Neural crest cell (in vitro differentiated cells): ENCODE measurements at regions not wholly inside any gene's neighbourhood (a gene's known extent, or its start where the extent isn't known, plus 50 kb on each side); places are given as distances from the start of the nearest gene placed in this dataset.
"Not testable (repeated sequence)": the region's sequence is repeated elsewhere in the genome, so short reads cannot be mapped to it uniquely, and the experiment has no call there.

Source experiments
- DNase-seq: peaks from one replicate; pipeline ENCODE4 v3.0.0; 2021; ENCODE audit warnings: low read depth, mixed read lengths, low spot score
- H3K27ac Mint-ChIP-seq: one replicate; pipeline ENCODE4 v1.8.0; 2021; ENCODE audit warnings: mild to moderate bottlenecking, mixed read lengths; ENCODE audit not compliant: unreplicated experiment
- H3K27me3 Mint-ChIP-seq: 2 replicates; pipeline ENCODE4 v1.8.0; 2021; ENCODE audit warnings: low read depth, mild to moderate bottlenecking, mixed read lengths
- H3K36me3 Mint-ChIP-seq: 2 replicates; pipeline ENCODE4 v1.8.0; 2021; ENCODE audit warnings: low read depth, mild to moderate bottlenecking, mixed read lengths
- H3K4me1 Mint-ChIP-seq: 2 replicates; pipeline ENCODE4 v1.8.0; 2021; ENCODE audit warnings: mixed read lengths
- H3K4me3 Mint-ChIP-seq: one replicate; pipeline ENCODE4 v1.8.0; 2021; ENCODE audit warnings: mild to moderate bottlenecking, mixed read lengths
- H3K9me3 Mint-ChIP-seq: 2 replicates; pipeline ENCODE4 v1.8.0; 2021; ENCODE audit warnings: mixed read lengths
- TF ChIP-seq, protein P1 (sequence below): fragments of 200-600 bp; sonication (generic); conservative IDR thresholded peaks from 2 replicates; pipeline ENCODE4 v1.5.0; 2021; ENCODE audit warnings: antibody characterized with exemption, mild to moderate bottlenecking

DNA sequence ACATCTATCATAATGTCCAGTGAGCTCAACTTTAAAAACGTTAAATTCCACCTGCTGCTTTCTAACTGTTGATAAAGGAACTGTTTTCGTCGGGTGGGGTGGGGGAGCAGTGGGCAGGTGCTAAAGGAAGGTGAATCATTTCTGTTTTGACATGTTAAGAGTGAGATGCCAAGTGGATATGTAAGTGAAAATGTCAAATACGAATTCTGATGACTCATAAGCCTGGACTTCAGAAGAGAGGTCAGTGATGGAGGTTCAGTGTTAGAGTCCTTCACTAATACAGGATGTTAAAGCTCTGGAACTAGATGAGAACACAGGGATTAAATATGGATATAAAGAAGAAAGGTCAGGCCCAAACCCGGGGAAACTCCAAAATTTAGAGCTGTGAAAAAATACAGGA is 617.9 kb upstream of the CTNND2 start:
- Mint-ChIP-seq H3K4me3 (no peak overlapping the region), H3K36me3 (no peaks in the 10 kb centered on the region), H3K27ac (no peak overlapping the region), H3K9me3 (peaks cover 6% of the 10 kb centered on the region), H3K4me1 (no peaks in the 10 kb centered on the region), H3K27me3 (peaks cover 5% of the 10 kb centered on the region)
- TF ChIP-seq, protein P1, sequence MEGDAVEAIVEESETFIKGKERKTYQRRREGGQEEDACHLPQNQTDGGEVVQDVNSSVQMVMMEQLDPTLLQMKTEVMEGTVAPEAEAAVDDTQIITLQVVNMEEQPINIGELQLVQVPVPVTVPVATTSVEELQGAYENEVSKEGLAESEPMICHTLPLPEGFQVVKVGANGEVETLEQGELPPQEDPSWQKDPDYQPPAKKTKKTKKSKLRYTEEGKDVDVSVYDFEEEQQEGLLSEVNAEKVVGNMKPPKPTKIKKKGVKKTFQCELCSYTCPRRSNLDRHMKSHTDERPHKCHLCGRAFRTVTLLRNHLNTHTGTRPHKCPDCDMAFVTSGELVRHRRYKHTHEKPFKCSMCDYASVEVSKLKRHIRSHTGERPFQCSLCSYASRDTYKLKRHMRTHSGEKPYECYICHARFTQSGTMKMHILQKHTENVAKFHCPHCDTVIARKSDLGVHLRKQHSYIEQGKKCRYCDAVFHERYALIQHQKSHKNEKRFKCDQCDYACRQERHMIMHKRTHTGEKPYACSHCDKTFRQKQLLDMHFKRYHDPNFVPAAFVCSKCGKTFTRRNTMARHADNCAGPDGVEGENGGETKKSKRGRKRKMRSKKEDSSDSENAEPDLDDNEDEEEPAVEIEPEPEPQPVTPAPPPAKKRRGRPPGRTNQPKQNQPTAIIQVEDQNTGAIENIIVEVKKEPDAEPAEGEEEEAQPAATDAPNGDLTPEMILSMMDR: no peak
- DNase-seq: no peak

DNA sequence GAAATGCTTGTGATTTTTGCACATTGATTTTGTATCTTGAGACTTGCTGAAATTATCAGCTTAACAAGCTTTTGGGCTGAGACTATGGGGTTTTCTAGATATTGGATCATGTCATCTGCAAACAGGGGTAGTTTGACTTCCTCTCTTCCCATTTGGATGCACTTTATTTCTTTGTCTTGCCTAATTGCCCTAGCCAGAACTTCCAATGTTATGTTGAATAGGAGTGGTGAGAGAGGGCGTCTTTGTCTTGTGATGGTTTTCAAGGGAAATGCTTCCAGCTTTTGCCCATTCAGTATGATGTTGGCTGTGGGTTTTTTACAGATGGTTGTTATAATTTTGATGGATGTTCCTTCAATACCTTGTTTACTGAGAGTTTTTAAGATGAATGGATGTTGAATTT is 600.7 kb upstream of the CTNND2 start:
- not testable (repeated sequence) for H3K4me3 Mint-ChIP-seq

DNA sequence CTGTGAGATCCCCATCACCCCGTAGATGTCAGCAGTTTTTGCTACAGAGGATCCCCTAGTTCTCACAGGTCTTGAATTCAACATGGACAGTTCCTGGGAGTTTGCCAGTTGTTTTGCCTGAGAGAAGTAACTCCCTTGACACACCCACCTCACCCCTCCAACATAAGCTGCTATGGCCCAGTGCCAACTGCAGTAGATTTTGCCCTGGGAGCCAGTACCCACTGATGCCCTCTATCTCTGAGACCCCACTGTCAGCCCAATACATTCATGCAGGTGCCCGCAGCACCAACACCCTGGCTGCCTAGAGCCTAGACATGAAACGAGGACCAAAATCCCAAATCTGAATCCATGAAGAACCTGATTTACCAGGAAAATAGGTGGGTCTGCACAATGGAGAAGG is 583.9 kb upstream of the CTNND2 start:
- Mint-ChIP-seq H3K9me3 (peaks cover 8% of the 10 kb centered on the region), H3K27me3 (no peaks in the 10 kb centered on the region), H3K4me3 (no peak overlapping the region), H3K27ac (no peak overlapping the region), H3K36me3 (no peaks in the 10 kb centered on the region), H3K4me1 (no peaks in the 10 kb centered on the region)
- DNase-seq: no peak
- TF ChIP-seq, protein P1: no peak

More for the DNA sequence above, 600.7 kb upstream of the CTNND2 start:
- not testable (repeated sequence) for H3K9me3 Mint-ChIP-seq, DNase-seq, H3K27me3 Mint-ChIP-seq, H3K4me1 Mint-ChIP-seq, H3K27ac Mint-ChIP-seq, H3K36me3 Mint-ChIP-seq

DNA sequence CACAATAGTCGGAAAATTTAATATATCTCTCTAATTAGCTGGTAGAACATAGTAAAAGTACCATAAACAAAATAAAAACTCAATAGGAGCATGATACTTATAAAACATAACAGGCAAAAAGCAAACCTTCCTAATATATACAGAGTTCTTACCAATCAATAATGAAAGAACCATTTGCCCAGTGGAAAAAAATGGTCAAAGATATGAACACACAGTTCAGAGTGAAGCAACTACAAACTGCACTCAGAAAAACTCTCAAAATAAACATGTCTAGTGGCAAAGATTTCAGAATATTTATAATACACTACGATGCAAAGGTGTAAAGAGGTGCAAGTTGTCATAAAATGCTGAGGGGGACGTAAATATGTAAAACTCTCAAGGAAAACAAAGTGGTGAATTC is 576.2 kb upstream of the CTNND2 start:
- TF ChIP-seq, protein P1: no peak
- Mint-ChIP-seq H3K4me3 (no peak overlapping the region), H3K9me3 (peaks cover 5% of the 10 kb centered on the region)

DNA sequence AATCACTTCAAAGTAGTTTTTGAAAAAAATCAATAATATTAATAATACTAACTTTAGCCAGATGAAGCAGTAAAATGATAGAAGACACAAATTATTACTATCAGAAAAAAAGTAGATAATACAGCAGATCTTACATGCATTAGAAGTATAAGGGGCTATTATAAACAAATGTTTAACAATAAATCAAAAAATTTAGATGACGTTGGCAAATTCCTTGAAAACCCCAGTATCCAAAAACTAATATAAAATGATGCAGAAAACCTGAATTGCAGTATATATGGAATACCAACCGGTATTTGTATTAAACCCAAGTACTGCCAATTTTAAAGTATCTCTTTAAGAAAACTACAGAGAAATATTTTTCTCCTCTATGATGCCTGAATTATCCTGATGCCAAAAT is 573.3 kb upstream of the CTNND2 start:
- Mint-ChIP-seq H3K9me3 (no peaks in the 10 kb centered on the region), H3K4me1 (no peaks in the 10 kb centered on the region), H3K36me3 (no peaks in the 10 kb centered on the region), H3K27ac (no peak overlapping the region), H3K4me3 (no peak overlapping the region), H3K27me3 (no peaks in the 10 kb centered on the region)
- TF ChIP-seq, protein P1: no peak
- DNase-seq: no peak

More for the DNA sequence above, 576.2 kb upstream of the CTNND2 start:
- no peaks in the 10 kb centered on the region for H3K27me3 Mint-ChIP-seq
- DNase-seq: no peak
- no peak overlapping the region for H3K27ac Mint-ChIP-seq
- no peaks in the 10 kb centered on the region for H3K36me3 Mint-ChIP-seq
- no peaks in the 10 kb centered on the region for H3K4me1 Mint-ChIP-seq

DNA sequence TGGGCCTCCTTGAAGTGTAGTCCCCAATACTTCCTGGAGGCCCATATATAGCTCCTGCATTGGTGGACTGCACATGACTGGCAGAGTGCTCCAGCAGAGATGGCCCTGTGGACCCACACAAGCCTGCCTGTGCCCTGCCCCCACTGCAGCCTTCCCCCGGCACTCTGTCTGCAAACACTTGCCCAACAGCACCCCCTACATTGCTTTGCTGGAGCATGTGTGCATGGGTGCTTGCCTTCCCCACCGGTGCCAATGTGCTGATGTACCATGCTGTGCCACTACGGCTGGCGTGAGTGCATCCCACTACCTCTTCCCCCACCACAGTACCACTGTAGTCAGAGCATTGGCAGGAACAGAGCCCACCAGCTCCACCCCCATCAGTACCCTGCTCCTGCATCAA is 563.6 kb upstream of the CTNND2 start:
- DNase-seq: no peak
- peaks cover 3% of the 10 kb centered on the region for H3K36me3 Mint-ChIP-seq
- H3K27ac Mint-ChIP-seq: no peak overlapping the region
- peaks cover 3% of the 10 kb centered on the region for H3K27me3 Mint-ChIP-seq
- TF ChIP-seq, protein P1: no peak
- H3K9me3 Mint-ChIP-seq: peaks cover 17% of the 10 kb centered on the region
- no peaks in the 10 kb centered on the region for H3K4me1 Mint-ChIP-seq
- no peak overlapping the region for H3K4me3 Mint-ChIP-seq
